ENCODE measurements at regions not wholly inside any gene's neighbourhood (a gene's known extent, or its start where the extent isn't known, plus 50 kb on each side); places are given as distances from the start of the nearest gene placed in this dataset.

- 89% methylated on average over 3 of the region's 3 CpGs; no CpG with 5 or more reads in 1 of the 2 experiments for WGBS, 2 experiments (ENCODE audit: extremely low coverage in 1 of 2, insufficient coverage in 1 of 2, insufficient read length in 1 of 2, insufficient replicate concordance in 2 of 2, low coverage in 1 of 2, low lambda C conversion rate in 2 of 2, missing lambda C conversion rate in 1 of 2)
- ChIA-PET POLR2A (ENCODE audit: partially characterized antibody) (no interaction called here), CTCF (ENCODE audit: partially characterized antibody) (interaction anchor here (1.0 kb wide), 1 partner anchor 141 kb away, joined by 3 read pairs; no protein-coding TSS in a partner anchor)
- no peak overlapping the region for H4K8ac ChIP-seq (ENCODE audit: extremely low read depth, insufficient read depth, low read length)
- H2BK20ac ChIP-seq (ENCODE audit: low read length), result no peak overlapping the region
- no peak for FAIRE-seq
- H3K18ac ChIP-seq (ENCODE audit: extremely low read depth, low read length), result no peak overlapping the region
- H3K4me1 ChIP-seq (replicated peaks in 1 of 4; ENCODE audit: control insufficient read depth in 3 of 4, insufficient read depth in 4 of 4, low read length in 3 of 4), result no peaks in the 10 kb centered on the region
- H2BK120ac ChIP-seq (replicated peaks; ENCODE audit: low read depth, low read length), result no peak overlapping the region
- no peak overlapping the region for H3K9ac ChIP-seq (replicated peaks in 1 of 4; ENCODE audit: extremely low read depth in 1 of 4, low read depth in 3 of 4, low read length in 3 of 4)
- H2AFZ ChIP-seq (ENCODE audit: low read length), result no peak overlapping the region
- no peaks in the 10 kb centered on the region for H4K20me1 ChIP-seq (replicated peaks in 1 of 2; ENCODE audit: control insufficient read depth in 1 of 2, insufficient read depth in 2 of 2, low read length in 2 of 2)
- no peak overlapping the region for H3K56ac ChIP-seq (replicated peaks; ENCODE audit: insufficient read length, low read depth, low read length)
- no peak overlapping the region for H3K4me3 ChIP-seq (ENCODE audit: extremely low read depth in 1 of 4, insufficient read depth in 2 of 4, low read depth in 3 of 4, low read length in 4 of 4)
- H3K36me3 ChIP-seq (ENCODE audit: control insufficient read depth in 2 of 4, insufficient read depth in 4 of 4, low read length in 3 of 4), result no peaks in the 10 kb centered on the region
- H3K23ac ChIP-seq (ENCODE audit: insufficient read length), result no peak overlapping the region
- no peak overlapping the region for H2BK5ac ChIP-seq (ENCODE audit: low read depth, low read length)
- H3K14ac ChIP-seq (ENCODE audit: insufficient read length), result no peak overlapping the region
- peaks cover 0 to 1% (median 0%) of the 10 kb centered on the region in 4 experiments; a peak in 1 of 7 replicates for H3K27me3 ChIP-seq (replicated peaks in 1 of 4; ENCODE audit: control insufficient read depth in 3 of 4, extremely low read depth in 1 of 4, insufficient read depth in 3 of 4, low read length in 3 of 4)
- no peak overlapping the region for H3K27ac ChIP-seq (ENCODE audit: low read depth, low read length)
- H3K79me2 ChIP-seq (ENCODE audit: control insufficient read depth in 1 of 2, insufficient read depth in 2 of 2, low read length in 2 of 2), result no peaks in the 10 kb centered on the region
- H2AK5ac ChIP-seq (ENCODE audit: low read depth, low read length), result no peak overlapping the region
- no peaks in the 10 kb centered on the region; a peak in 1 of 4 replicates for H3K9me3 ChIP-seq (ENCODE audit: insufficient read depth in 2 of 2, low read depth in 1 of 2, low read length in 1 of 2)
- no peak overlapping the region for H3K4me2 ChIP-seq (ENCODE audit: insufficient read depth in 1 of 2, low read depth in 2 of 2, low read length in 2 of 2)
- no peak overlapping the region for H4K5ac ChIP-seq (ENCODE audit: insufficient read length, low read depth, low read length)
- H2BK15ac ChIP-seq (ENCODE audit: low read length), result no peak overlapping the region
- TF ChIP-seq BCL11A (IDR thresholded peaks at IDR 0.05; ENCODE audit: low read depth in 2 of 2, low read length in 2 of 2) (no peak), PHF8 (conservative IDR thresholded peaks at IDR 0.05; ENCODE audit: low read depth, low read length) (no peak), CEBPB (IDR thresholded peaks at IDR 0.05; ENCODE audit: low read depth, low read length) (no peak), MAFK (IDR thresholded peaks at IDR 0.05; ENCODE audit: low read depth, low read length) (no peak), ATF2 (IDR thresholded peaks at IDR 0.05; ENCODE audit: low read length) (no peak), SRF (IDR thresholded peaks at IDR 0.05; ENCODE audit: low read depth, low read length) (no peak), NRF1 (IDR thresholded peaks at IDR 0.05; ENCODE audit: low read depth, low read length) (no peak)
- H3K4ac ChIP-seq (replicated peaks; ENCODE audit: insufficient read length, low read depth, low read length), result no peak overlapping the region
- H3K79me1 ChIP-seq (ENCODE audit: low read depth, low read length), result no peaks in the 10 kb centered on the region
- H4K91ac ChIP-seq (replicated peaks; ENCODE audit: insufficient read length, low read length), result no peak overlapping the region
- DNase-seq (ENCODE audit: low read depth in 1 of 2, low spot score in 2 of 2), result no peak
- H2BK12ac ChIP-seq (ENCODE audit: low read depth, low read length), result no peak overlapping the region
- H3K23me2 ChIP-seq (ENCODE audit: low read depth, low read length), result no peaks in the 10 kb centered on the region
These were observed 188.4 kb upstream of the GPC6 start for GRCh38 chr13:93038187-93038586.
